ENCODE measurements at regions not wholly inside any gene's neighbourhood (a gene's known extent, or its start where the extent isn't known, plus 50 kb on each side); places are given as distances from the start of the nearest gene placed in this dataset.

DNA sequence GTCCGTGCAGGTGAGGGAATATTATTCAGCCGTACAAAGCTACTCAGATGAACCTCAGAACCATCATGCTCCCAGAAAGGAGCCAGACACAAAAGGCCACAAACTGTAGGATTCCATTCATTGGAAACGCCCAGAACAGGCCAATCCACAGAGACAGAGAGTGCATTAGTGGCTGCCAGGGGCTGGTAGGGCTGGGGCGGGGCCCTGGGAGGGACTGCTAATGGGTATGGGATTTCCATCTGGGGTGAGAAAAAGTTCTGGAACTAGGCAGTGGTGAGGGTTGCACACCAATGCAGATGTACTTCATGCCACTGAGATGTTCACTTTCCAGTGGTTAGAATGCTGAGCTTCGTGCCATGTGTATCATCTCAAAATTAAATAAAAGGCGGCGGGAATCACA lies 101.1 kb downstream of the RFLNA start:
- Histone ChIP-seq H3K9me3 (ENCODE audit: control insufficient read depth, insufficient read depth, low read length) (no peaks in the 10 kb centered on the region), H3K4me2 (ENCODE audit: low read length) (no peak overlapping the region), H3F3A (ENCODE audit: control insufficient read depth, insufficient read depth) (peaks cover 4% of the 10 kb centered on the region; the same call in 1 of the 2 replicates), H3K27ac (ENCODE audit: low read depth, low read length) (no peak overlapping the region), H3K4me1 (ENCODE audit: control insufficient read depth, low read length) (peaks cover 19% of the 10 kb centered on the region), H3K36me3 (ENCODE audit: control insufficient read depth, low read length) (peaks cover 34% of the 10 kb centered on the region), H3K27me3 (ENCODE audit: control insufficient read depth, low read length) (no peaks in the 10 kb centered on the region), H3K9me2 (replicated peaks; ENCODE audit: control insufficient read depth, low read length) (no peaks in the 10 kb centered on the region), H3K4me3 (ENCODE audit: low read length) (no peak overlapping the region), H3K79me2 (ENCODE audit: control insufficient read depth, low read length) (no peaks in the 10 kb centered on the region), H4K20me1 (ENCODE audit: control insufficient read depth, insufficient read depth, low read depth, low read length) (no peaks in the 10 kb centered on the region; the same call in 1 of the 2 replicates)
- TF ChIP-seq, protein P1, sequence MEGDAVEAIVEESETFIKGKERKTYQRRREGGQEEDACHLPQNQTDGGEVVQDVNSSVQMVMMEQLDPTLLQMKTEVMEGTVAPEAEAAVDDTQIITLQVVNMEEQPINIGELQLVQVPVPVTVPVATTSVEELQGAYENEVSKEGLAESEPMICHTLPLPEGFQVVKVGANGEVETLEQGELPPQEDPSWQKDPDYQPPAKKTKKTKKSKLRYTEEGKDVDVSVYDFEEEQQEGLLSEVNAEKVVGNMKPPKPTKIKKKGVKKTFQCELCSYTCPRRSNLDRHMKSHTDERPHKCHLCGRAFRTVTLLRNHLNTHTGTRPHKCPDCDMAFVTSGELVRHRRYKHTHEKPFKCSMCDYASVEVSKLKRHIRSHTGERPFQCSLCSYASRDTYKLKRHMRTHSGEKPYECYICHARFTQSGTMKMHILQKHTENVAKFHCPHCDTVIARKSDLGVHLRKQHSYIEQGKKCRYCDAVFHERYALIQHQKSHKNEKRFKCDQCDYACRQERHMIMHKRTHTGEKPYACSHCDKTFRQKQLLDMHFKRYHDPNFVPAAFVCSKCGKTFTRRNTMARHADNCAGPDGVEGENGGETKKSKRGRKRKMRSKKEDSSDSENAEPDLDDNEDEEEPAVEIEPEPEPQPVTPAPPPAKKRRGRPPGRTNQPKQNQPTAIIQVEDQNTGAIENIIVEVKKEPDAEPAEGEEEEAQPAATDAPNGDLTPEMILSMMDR (IDR thresholded peaks at IDR 0.05; ENCODE audit: low read depth, low read length, poor library complexity, severe bottlenecking): no peak
- TF ChIP-seq EZH2phosphoT487 (IDR thresholded peaks at IDR 0.05; ENCODE audit: borderline replicate concordance, low read length): no peak

- H3K4me2 ChIP-seq (ENCODE audit: low read length): no peak overlapping the region
- TF ChIP-seq, protein P1 (IDR thresholded peaks at IDR 0.05; ENCODE audit: low read depth, low read length, poor library complexity, severe bottlenecking): no peak
- TF ChIP-seq EZH2phosphoT487 (IDR thresholded peaks at IDR 0.05; ENCODE audit: borderline replicate concordance, low read length): no peak
- no peak overlapping the region for H3K27ac ChIP-seq (ENCODE audit: low read depth, low read length)
- H3K27me3 ChIP-seq (ENCODE audit: control insufficient read depth, low read length): no peaks in the 10 kb centered on the region
- no peaks in the 10 kb centered on the region; the same call in 1 of the 2 replicates for H4K20me1 ChIP-seq (ENCODE audit: control insufficient read depth, insufficient read depth, low read depth, low read length)
- peaks cover 26% of the 10 kb centered on the region for H3K4me1 ChIP-seq (ENCODE audit: control insufficient read depth, low read length)
- peaks cover 33% of the 10 kb centered on the region for H3K36me3 ChIP-seq (ENCODE audit: control insufficient read depth, low read length)
- H3K9me2 ChIP-seq (replicated peaks; ENCODE audit: control insufficient read depth, low read length): no peaks in the 10 kb centered on the region
- no peaks in the 10 kb centered on the region for H3K9me3 ChIP-seq (ENCODE audit: control insufficient read depth, insufficient read depth, low read length)
- H3K79me2 ChIP-seq (ENCODE audit: control insufficient read depth, low read length): no peaks in the 10 kb centered on the region
- peaks cover 4% of the 10 kb centered on the region; the same call in 1 of the 2 replicates for H3F3A ChIP-seq (ENCODE audit: control insufficient read depth, insufficient read depth)
- H3K4me3 ChIP-seq (ENCODE audit: low read length): no peak overlapping the region
Measured at GRCh38 chr12:124395284-124395752, 100.4 kb downstream of the RFLNA start.

DNA sequence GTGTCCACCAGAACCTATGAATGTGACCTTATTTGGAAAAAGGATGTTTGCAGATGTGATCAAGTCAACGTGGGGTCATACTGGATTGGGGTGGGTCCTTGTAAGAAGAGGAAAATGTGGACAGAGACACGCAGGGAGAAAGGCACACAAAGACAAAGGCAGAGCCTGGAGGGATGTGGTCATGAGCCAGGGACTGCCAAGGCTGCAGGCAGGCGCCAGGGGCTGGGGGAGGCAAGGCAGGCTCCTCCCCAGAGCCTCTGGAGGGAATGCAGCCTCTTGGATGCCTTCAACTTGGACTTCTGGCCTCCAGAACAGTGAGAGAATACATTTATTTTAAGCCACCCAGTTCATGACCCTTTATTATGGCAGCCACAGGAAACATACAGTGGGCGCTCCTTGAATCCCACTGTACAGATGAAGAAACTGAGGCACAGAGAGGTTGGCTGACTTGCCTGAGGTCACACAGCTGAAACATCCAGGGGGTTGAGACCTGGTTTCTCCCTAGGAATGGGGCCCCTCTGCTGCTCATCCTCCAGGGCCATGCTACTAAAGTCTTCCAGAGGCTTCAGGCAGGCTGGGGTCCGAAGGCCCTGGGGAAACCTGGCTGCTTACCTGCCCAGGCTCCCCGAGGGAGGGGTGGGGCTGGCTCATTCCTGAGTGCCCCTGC lies 99.7 kb downstream of the RFLNA start:
- TF ChIP-seq, protein P1 (IDR thresholded peaks at IDR 0.05; ENCODE audit: low read depth, low read length, poor library complexity, severe bottlenecking): no peak
- no peak for TF ChIP-seq EZH2phosphoT487 (IDR thresholded peaks at IDR 0.05; ENCODE audit: borderline replicate concordance, low read length)
- Histone ChIP-seq H3K4me1 (ENCODE audit: control insufficient read depth, low read length) (peaks cover 33% of the 10 kb centered on the region), H3K4me3 (ENCODE audit: low read length) (no peak overlapping the region), H3K27ac (ENCODE audit: low read depth, low read length) (no peak overlapping the region), H3K4me2 (ENCODE audit: low read length) (no peak overlapping the region), H3K27me3 (ENCODE audit: control insufficient read depth, low read length) (no peaks in the 10 kb centered on the region), H4K20me1 (ENCODE audit: control insufficient read depth, insufficient read depth, low read depth, low read length) (no peaks in the 10 kb centered on the region), H3K79me2 (ENCODE audit: control insufficient read depth, low read length) (no peaks in the 10 kb centered on the region), H3K9me3 (ENCODE audit: control insufficient read depth, insufficient read depth, low read length) (no peaks in the 10 kb centered on the region), H3K9me2 (replicated peaks; ENCODE audit: control insufficient read depth, low read length) (no peaks in the 10 kb centered on the region), H3F3A (ENCODE audit: control insufficient read depth, insufficient read depth) (peaks cover 4% of the 10 kb centered on the region; the same call in 1 of the 2 replicates), H3K36me3 (ENCODE audit: control insufficient read depth, low read length) (peaks cover 26% of the 10 kb centered on the region)
